Stimulated activated CD4-positive, alpha-beta T cell treated with anti-CD3 and anti-CD28 coated beads, Interleukin-1b, Interleukin-23, amount 100 ng/mL, for 4 hours (primary cell): ENCODE measurements at regions not wholly inside any gene's neighbourhood (a gene's known extent, or its start where the extent isn't known, plus 50 kb on each side); places are given as distances from the start of the nearest gene placed in this dataset.

ENCODE experiments used
- DNase-seq, 2 donors: peaks; one replicate each; pipeline ENCODE4 v3.0.0-alpha.2; 2020; ENCODE audit warnings: low read depth in 2 of 2

GRCh38 chr6:105651969-105652368 lies 249.1 kb upstream of the PREP start:
- DNase-seq: no peak

DNA sequence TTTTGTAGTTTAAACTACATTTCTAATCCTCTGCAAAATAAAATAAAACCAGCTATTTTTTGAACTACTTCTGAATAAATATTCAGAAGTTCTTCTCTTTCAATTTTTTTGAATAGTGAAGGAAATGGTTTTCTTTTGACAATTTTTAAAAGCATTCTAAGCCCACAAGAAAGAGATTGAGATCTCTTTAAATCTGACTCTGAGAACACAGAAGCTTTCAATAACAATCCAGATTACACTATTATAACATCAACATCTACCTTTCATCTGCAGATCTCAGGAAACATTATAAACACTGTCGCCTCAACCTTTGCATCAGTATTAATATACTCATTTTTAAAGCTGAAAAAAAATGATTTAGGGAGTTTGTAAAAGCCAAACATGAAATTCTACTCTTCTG lies 247.5 kb upstream of the PREP start:
- DNase-seq: no peak

- DNase-seq: no peak
Observed at GRCh38 chr6:105649192-105649591, 246.3 kb upstream of the PREP start.

GRCh38 chr6:105648276-105648675 lies 245.4 kb upstream of the PREP start:
- DNase-seq: no peak

DNA sequence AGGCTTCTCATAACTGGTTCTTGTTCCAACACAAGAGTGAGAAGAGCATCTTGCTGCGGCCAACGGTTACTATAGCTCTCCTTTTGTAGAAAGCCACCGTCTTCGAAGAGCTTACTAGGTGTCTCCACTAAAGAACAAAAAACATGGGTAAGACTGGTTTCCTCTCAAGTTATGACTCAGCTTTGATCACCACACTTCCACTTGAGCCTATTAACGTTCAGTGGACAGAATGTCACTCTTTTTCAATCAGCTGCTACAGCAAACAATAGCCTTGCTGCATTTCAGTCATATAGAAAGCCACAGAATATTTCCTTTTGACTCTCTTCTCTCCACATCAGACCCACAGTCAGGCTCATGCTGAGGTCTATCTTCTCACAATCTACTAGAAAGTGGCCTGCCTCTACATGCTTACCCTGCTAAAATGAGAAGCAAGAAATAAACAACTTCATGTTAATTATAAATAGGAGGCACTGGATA lies 243.5 kb upstream of the PREP start:
- no peak for DNase-seq

DNA sequence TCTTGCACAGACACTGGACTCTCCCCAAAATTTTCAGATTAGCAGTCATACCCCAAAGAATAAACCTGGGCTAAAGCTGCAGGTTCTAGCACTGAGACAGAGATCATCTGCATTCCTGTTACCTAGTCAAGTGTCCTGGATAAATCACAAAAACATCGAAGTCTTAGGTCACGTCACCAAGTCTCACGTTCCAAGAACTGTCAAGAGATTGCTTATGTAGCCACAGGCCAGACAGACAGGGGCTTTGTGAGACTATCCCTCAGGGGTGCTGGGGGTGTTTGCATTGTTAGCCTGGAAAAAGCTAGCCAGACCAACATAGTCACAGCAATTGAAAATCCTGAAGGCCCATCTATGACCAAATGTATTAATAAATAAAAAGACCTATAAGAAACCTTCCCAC lies 243.1 kb upstream of the PREP start:
- DNase-seq: no peak

- no peak for DNase-seq
Observed at GRCh38 chr6:105645156-105645555, 242.3 kb upstream of the PREP start.

DNA sequence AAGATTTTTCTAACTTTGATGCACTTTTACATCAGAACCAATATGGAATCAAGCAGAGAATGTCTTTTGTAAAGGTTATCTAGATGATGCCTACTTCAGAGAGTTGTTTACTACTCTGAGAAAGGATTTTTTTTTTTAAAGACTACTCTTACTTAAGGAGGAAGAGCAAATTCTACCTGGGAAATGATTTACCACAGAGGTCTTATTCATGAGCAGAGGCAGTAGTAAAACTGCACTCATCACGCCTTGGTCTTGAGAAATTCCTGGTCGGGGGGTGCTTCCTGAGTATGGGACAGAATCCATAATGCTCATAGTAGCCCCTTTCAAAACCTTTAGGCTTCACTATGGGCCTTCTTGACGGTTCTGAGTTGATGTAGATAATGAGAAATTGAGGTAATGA lies 241.8 kb upstream of the PREP start:
- DNase-seq: no peak

DNA sequence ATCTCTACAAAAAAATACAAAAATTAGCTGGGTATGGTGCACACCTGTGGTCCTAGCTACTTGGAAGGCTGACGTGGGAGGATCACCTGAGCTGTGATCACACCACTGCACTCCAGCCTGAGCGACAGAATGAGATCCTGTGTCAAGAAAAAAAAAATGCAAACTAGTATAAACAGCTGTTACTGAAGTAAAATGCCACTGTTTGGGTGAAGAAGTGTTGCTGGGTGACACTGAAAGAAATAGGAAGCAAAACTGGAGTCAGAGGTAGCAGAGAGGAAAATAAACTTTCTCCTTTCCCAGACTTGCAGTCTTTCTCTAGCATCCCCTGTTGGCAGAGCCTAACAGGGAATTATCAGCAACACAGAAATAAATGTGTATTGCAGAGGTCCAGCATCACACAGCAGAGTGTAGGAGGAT lies 241.2 kb upstream of the PREP start:
- DNase-seq: no peak

DNA sequence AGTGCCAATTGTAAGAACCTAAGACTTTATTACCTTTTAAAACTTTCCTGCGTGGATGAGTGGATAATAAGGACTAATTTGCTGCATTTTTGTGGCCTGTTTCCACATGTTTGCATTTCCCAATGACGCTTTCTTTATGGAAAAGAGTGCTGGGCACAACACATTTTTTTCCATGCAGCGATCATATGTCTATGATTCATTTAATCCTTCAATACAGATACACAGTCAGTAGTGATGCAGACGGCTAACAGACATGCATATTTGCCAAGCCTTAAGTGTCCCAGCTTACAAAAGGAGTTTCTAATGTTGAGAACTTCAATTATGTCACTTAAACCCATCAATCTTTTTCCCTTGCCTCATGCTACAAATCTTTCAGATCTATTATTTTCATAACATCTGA lies 239.8 kb upstream of the PREP start:
- no peak for DNase-seq

GRCh38 chr6:105641504-105641903 lies 238.6 kb upstream of the PREP start:
- DNase-seq: no peak

GRCh38 chr6:105639124-105639523 lies 236.2 kb upstream of the PREP start:
- no peak for DNase-seq

- DNase-seq: no peak
Observed at GRCh38 chr6:105633814-105634213, 230.9 kb upstream of the PREP start.

DNA sequence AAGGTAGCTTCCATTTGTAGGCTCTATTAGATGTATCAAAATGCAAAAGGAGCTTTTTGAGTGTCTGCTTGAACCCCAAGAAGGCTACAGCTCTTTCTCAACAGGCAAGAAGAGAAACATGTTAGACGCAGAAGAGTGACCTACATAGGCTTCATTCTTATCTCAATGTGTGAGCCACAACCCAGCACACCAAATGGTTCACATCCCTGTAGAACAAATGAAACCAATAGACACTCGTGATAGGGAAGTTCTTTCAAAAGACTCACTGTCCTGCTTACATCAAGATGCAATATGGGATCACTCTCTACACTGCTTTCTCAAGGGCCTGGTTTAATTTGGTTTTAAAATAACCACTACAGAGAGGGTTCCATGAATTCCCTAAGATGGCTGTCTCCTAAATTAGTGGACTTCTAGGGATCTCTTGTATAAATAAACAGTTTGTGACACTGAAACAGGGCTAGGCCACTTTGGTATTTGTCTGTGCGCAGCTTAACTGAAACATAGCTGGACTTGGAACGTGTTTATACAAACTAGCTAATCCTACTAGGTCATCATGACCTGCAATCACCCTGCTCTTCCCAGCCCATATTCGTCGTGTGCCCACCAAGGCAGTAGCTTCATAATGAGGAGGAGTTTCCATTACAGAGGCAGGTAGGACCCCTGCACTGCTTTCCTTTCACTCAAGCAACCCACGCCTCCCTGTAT lies 225.4 kb upstream of the PREP start:
- no peak for DNase-seq

DNA sequence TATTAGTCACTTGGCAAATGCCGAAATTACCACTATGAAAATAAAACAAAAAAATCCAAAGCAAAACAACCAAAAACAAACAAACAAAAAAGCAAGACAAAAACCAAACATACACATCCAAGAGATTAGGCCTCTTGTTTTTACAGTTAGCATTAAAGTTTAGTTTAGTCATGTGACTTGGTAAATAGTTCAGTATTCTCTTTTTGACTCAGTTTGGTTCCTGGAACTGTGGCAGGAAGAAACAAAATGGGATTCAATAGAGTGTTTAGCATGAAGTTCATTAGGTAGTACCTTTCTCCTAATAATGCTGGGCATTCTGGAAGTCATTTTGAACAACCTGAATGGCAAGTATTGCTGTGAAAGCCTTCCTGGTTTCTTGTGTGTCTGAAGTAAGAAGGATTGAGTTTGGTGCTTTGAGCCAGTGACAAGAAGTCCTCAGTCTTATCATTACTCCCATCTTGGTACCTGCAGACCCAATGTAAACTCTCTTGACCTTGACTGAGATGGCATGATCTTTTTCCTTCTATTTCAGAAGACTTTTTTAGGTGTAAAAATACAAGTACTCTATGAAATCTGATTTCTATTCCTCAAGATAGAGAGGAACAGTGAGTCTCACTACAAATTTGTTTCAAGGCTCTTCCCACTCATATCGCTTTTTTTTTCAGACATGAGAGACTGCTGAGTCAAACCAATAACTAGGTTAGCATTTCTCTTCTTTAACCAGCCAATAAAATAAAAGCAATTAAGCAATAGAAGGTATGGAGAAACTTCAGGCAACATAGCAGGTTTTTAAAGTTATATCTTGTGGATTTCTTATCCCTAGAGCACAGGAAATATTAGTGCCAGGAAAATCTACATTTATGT lies 223.6 kb upstream of the PREP start:
- DNase-seq: no peak

DNA sequence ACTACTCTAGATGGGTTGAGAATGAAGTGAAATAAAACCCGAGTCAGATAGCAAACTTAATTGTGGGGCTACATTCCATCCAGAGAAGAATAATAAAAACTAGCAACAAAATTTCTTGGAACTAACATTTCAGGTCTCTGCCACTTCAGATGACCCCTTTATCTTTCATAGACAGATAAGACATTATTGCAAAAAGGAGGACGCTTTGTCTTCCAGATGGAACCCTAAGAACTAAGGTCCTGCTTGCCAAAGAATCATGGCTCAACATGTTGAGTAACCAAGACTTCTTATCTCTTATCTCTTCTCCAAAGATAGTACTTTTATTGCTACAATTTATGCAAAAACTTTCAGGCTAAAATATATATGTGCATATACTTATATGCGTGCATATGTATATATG lies 221.1 kb upstream of the PREP start:
- DNase-seq: no peak

DNA sequence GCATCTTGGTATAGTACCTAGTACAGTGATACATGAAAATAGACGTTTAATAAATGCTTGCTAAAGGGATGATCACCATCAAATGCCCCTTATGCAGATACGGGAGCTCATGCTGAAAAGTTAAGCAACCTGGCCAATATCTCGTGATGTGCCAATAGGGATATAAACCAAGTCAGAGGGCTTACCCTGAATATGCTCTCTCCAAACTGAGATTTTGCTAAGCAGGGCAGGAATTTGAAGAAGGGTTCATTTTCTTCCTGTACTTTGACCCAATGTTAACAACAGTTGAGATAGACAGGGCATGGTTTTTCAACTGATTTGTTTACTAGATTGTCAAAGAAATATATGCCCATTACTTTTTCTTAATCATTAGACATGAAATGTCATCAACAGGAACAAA lies 219.3 kb upstream of the PREP start:
- no peak for DNase-seq

GRCh38 chr6:105621564-105622175 lies 218.8 kb upstream of the PREP start:
- no peak for DNase-seq

DNA sequence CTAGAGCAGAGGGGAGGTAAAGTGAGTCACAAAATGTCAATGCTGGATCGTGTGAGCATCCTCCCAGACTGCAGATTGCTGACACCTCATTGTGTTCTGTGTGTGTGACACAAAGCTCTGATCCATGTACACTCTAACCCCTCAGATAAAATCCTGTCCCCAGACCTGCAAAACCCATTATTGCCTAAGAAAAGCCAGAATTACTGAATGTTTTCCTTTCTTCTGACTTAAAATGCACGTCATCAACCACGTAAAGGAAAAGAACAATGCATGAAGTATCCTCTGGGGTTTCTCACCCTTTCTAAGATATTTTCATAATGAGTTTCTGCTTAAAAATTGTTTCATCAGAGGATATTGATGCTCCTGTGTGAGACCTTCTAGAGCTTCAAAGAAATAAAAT lies 218.0 kb upstream of the PREP start:
- no peak for DNase-seq

DNA sequence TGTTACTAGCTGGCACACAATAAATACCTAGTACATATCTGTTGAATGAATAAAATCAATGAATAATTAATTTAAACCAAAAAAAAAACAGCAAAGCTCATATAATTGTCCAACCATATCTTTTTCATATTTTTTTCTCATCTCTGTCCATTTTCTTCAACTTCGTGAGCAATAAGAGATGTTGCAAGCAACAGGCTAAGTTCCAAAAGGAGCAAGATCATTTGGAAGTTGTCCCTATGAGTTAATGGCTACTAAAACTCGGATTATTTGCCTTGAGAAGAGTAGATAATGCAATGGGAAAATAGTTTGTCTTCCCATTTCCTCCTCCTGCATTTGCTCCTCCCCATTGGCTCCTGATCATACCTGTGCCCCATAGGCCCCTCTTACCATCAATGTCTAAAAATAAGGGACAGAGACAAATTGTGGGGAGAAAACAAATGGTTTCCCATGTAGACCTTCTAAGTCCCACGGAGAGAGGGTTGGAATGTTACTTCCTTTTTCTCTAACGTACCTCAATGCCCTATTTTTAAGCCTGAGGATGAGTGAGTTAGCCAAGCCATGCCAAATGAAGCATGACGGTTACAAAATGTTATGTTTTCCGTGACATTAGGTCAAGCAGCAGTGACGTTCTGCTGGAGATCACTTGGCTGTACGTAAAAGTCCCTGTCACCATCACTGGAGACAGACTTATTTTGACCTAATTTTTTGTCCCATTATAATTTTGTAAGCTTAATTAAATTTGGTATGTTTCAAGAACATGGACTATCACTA lies 217.3 kb upstream of the PREP start:
- DNase-seq: no peak

DNA sequence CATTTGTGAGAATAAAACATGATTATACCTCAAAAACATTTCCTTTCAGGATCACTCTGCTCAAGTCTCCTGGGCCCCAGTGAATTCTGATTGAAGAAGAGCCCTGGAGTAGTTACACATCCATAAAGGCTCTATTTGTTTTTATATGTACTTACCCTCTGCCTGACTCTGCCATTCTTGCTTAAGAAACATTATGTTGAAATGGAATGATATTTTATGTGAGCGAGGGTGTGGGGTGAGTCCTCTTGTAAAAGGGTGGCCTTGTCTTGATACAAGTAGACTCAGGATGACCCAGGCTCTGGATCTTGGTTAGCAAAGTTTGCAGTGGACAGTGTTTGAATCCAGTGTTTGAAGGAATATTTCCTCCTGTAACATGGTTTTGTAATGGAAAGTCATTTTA lies 215.4 kb upstream of the PREP start:
- DNase-seq: no peak

- no peak for DNase-seq
Observed at GRCh38 chr6:105616521-105616920, 213.6 kb upstream of the PREP start.
